H9 (cell line): ENCODE measurements at regions not wholly inside any gene's neighbourhood (a gene's known extent, or its start where the extent isn't known, plus 50 kb on each side); places are given as distances from the start of the nearest gene placed in this dataset.

Experiments used
- DNase-seq: peaks from one replicate; pipeline ENCODE4 v3.0.0-alpha.2; 2017
- H2AFZ ChIP-seq: one replicate; pipeline ENCODE4 v1.6.1; 2013; ENCODE audit warnings: mild to moderate bottlenecking, low read length, control low read depth, moderate library complexity
- H2AK5ac ChIP-seq: 2 replicates; pipeline ENCODE4 v1.6.1; 2013; ENCODE audit warnings: low read length, control low read depth, mixed read lengths; ENCODE audit not compliant: insufficient read length
- H2BK120ac ChIP-seq: one replicate; pipeline ENCODE4 v1.6.1; 2013; ENCODE audit warnings: low read depth, mild to moderate bottlenecking, low read length, control low read depth, inconsistent platforms; ENCODE audit not compliant: poor library complexity, severe bottlenecking
- H2BK12ac ChIP-seq: 2 replicates; pipeline ENCODE4 v1.6.1; 2013; ENCODE audit warnings: low read length, control low read depth, mixed read lengths, low read depth; ENCODE audit not compliant: insufficient read length
- H2BK15ac ChIP-seq: 2 replicates; pipeline ENCODE4 v1.6.1; 2013; ENCODE audit warnings: low read depth, low read length, control low read depth
- H2BK20ac ChIP-seq: one replicate; pipeline ENCODE4 v1.6.1; 2013; ENCODE audit warnings: low read depth, mild to moderate bottlenecking, low read length, control low read depth, inconsistent platforms; ENCODE audit not compliant: poor library complexity, severe bottlenecking
- H2BK5ac ChIP-seq: 2 replicates; pipeline ENCODE4 v1.6.1; 2013; ENCODE audit warnings: low read length, control low read depth, mixed read lengths; ENCODE audit not compliant: insufficient read length
- H3K14ac ChIP-seq: 2 replicates; pipeline ENCODE4 v1.6.1; 2013; ENCODE audit warnings: low read length, control low read depth; ENCODE audit not compliant: insufficient read depth
- H3K18ac ChIP-seq: 2 replicates; pipeline ENCODE4 v1.6.1; 2013; ENCODE audit warnings: low read depth, mild to moderate bottlenecking, mixed read lengths, low read length, control low read depth; ENCODE audit not compliant: insufficient read length
- H3K23ac ChIP-seq: 2 replicates; pipeline ENCODE4 v1.6.1; 2013; ENCODE audit warnings: low read length, control low read depth, mixed read lengths, low read depth; ENCODE audit not compliant: insufficient read length
- H3K23me2 ChIP-seq: 2 replicates; pipeline ENCODE4 v1.6.1; 2013; ENCODE audit warnings: low read depth, mild to moderate bottlenecking, mixed read lengths, low read length, control low read depth; ENCODE audit not compliant: insufficient read length, poor library complexity, severe bottlenecking
- H3K27ac ChIP-seq: 2 replicates; pipeline ENCODE4 v1.5.1; 2013; ENCODE audit warnings: low read length, control low read depth, mixed read lengths, low read depth; ENCODE audit not compliant: insufficient read length
- H3K27me3 ChIP-seq: 2 replicates; pipeline ENCODE4 v1.6.1; 2013; ENCODE audit warnings: low read length, control low read depth, inconsistent platforms; ENCODE audit not compliant: insufficient read depth
- H3K4ac ChIP-seq: 2 replicates; pipeline ENCODE4 v1.6.1; 2013; ENCODE audit warnings: low read depth, mild to moderate bottlenecking, control low read depth, inconsistent platforms, low read length, moderate library complexity
- H3K4me1 ChIP-seq: 2 replicates; pipeline ENCODE4 v1.6.1; 2013; ENCODE audit warnings: low read length, control low read depth, inconsistent platforms; ENCODE audit not compliant: insufficient read depth
- H3K4me2 ChIP-seq: 2 replicates; pipeline ENCODE4 v1.6.1; 2013; ENCODE audit warnings: low read length, control low read depth, mixed read lengths; ENCODE audit not compliant: insufficient read length, insufficient read depth
- H3K56ac ChIP-seq: 2 replicates; pipeline ENCODE4 v1.6.1; 2013; ENCODE audit warnings: low read depth, mild to moderate bottlenecking, mixed read lengths, low read length, control low read depth; ENCODE audit not compliant: insufficient read length
- H3K79me1 ChIP-seq: 2 replicates; pipeline ENCODE4 v1.6.1; 2013; ENCODE audit warnings: low read depth, mild to moderate bottlenecking, moderate library complexity, low read length, control low read depth, inconsistent platforms; ENCODE audit not compliant: insufficient read depth, poor library complexity, severe bottlenecking
- H3K79me2 ChIP-seq: 2 replicates; pipeline ENCODE4 v1.6.1; 2013; ENCODE audit warnings: low read length, control low read depth, inconsistent platforms; ENCODE audit not compliant: insufficient read depth
- H3K9ac ChIP-seq: 2 replicates; pipeline ENCODE4 v1.6.1; 2013; ENCODE audit warnings: low read length, control low read depth, mixed read lengths; ENCODE audit not compliant: insufficient read length; ENCODE audit errors: extremely low read depth
- H3K9me3 ChIP-seq: one replicate; pipeline ENCODE4 v1.6.1; 2013; ENCODE audit warnings: low read depth, low read length, inconsistent platforms; ENCODE audit not compliant: control insufficient read depth
- H3T11ph ChIP-seq: one replicate; pipeline ENCODE4 v1.6.1; 2013; ENCODE audit warnings: mild to moderate bottlenecking, low read length, control low read depth, inconsistent platforms
- H4K20me1 ChIP-seq: one replicate; pipeline ENCODE4 v1.6.1; 2013; ENCODE audit not compliant: control insufficient read depth, insufficient read length, insufficient read depth
- H4K5ac ChIP-seq: 2 replicates; pipeline ENCODE4 v1.6.1; 2013; ENCODE audit warnings: low read depth, mild to moderate bottlenecking, mixed read lengths, low read length, control low read depth; ENCODE audit not compliant: insufficient read length
- H4K8ac ChIP-seq: replicated peaks from 2 replicates; pipeline ENCODE4 v1.6.1; 2013; ENCODE audit warnings: low read length, control low read depth, mixed read lengths, low read depth; ENCODE audit not compliant: insufficient read length
- H4K91ac ChIP-seq: 2 replicates; pipeline ENCODE4 v1.6.1; 2013; ENCODE audit warnings: low read depth, mild to moderate bottlenecking, moderate library complexity, mixed read lengths, low read length, control low read depth; ENCODE audit not compliant: insufficient read length
- H3K27ac Mint-ChIP-seq, 3 experiments: 2 replicates in 2 of 3; 3 replicates in 1 of 3; pipeline ENCODE4 v1.8.0; 2020 to 2021; ENCODE audit warnings: mixed read lengths in 3 of 3, mild to moderate bottlenecking in 1 of 3, moderate library complexity in 1 of 3
- H3K27me3 Mint-ChIP-seq: 2 replicates; pipeline ENCODE4 v1.8.0; 2021; ENCODE audit warnings: low read depth, mild to moderate bottlenecking, moderate library complexity, mixed read lengths
- H3K36me3 Mint-ChIP-seq, 3 experiments: 2 replicates in 2 of 3; 3 replicates in 1 of 3; pipeline ENCODE4 v1.8.0; 2020 to 2021; ENCODE audit warnings: low read depth in 3 of 3, mixed read lengths in 3 of 3; ENCODE audit not compliant: insufficient read depth in 1 of 3
- H3K4me1 Mint-ChIP-seq, 2 experiments: 2 replicates each; pipeline ENCODE4 v1.8.0; 2020; ENCODE audit warnings: mixed read lengths in 2 of 2
- H3K4me3 Mint-ChIP-seq, 2 experiments: 2 replicates in 1 of 2; 3 replicates in 1 of 2; pipeline ENCODE4 v1.8.0; 2020 to 2021; ENCODE audit warnings: mild to moderate bottlenecking in 2 of 2, mixed read lengths in 2 of 2, moderate library complexity in 1 of 2
- H3K9me3 Mint-ChIP-seq, 2 experiments: 2 replicates in 1 of 2; 3 replicates in 1 of 2; pipeline ENCODE4 v1.8.0; 2020; ENCODE audit warnings: mild to moderate bottlenecking in 2 of 2, mixed read lengths in 2 of 2, moderate library complexity in 1 of 2
- WGBS: extraction: QIAGEN DNeasy Blood & Tissue Kit; methylation state at CpG from one replicate; pipeline ENCODE4 v1.1.7; 2013; ENCODE audit warnings: missing lambda C conversion rate, low lambda C conversion rate, mixed read lengths; ENCODE audit not compliant: insufficient read length; ENCODE audit errors: extremely low coverage; 5-methylcytosine and 5-hydroxymethylcytosine counted together
- TF ChIP-seq, protein P1 (sequence below): fragments of 200-600 bp; sonication (generic); conservative IDR thresholded peaks from 3 replicates; pipeline ENCODE4 v1.8.0; 2021; ENCODE audit warnings: antibody characterized with exemption, mild to moderate bottlenecking

DNA sequence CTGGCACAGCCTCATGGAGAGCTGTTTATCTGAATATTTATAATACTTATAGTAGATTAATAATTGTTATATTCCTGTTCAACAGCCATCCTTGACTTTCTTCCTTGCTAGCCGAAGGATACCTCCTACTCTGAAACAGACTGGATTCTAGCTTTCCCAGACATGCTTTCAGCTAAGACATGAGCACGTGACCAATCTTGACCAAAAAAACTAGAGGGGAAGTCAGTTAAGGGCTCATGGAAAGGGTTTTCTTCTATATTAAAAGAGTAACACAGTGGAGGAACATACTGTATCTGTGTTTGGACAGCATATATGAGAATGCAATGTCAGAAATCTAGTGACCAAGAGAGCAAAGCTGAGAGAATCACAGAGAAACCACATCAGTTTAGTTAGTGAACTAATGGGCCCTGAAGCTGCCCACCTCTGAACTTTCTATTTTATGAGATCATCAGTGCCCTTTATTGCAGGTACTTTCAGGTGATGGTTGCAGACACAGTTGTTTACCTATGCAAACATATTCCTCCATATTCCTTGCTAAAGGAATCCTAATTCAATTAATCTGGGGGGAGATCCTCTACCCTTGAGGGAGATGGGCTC is 140.4 kb upstream of the SLC24A3 start:
- H4K20me1 ChIP-seq, result no peaks in the 10 kb centered on the region
- no peak overlapping the region for H3K4ac ChIP-seq
- no peaks in the 10 kb centered on the region for H3K79me1 ChIP-seq
- H3K4me1 ChIP-seq, result no peaks in the 10 kb centered on the region; the same call in 1 of the 2 replicates
- H2AFZ ChIP-seq, result no peak overlapping the region
- no peak overlapping the region for H3T11ph ChIP-seq
- TF ChIP-seq, protein P1, sequence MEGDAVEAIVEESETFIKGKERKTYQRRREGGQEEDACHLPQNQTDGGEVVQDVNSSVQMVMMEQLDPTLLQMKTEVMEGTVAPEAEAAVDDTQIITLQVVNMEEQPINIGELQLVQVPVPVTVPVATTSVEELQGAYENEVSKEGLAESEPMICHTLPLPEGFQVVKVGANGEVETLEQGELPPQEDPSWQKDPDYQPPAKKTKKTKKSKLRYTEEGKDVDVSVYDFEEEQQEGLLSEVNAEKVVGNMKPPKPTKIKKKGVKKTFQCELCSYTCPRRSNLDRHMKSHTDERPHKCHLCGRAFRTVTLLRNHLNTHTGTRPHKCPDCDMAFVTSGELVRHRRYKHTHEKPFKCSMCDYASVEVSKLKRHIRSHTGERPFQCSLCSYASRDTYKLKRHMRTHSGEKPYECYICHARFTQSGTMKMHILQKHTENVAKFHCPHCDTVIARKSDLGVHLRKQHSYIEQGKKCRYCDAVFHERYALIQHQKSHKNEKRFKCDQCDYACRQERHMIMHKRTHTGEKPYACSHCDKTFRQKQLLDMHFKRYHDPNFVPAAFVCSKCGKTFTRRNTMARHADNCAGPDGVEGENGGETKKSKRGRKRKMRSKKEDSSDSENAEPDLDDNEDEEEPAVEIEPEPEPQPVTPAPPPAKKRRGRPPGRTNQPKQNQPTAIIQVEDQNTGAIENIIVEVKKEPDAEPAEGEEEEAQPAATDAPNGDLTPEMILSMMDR, result no peak
- H2BK15ac ChIP-seq, result no peak overlapping the region
- Mint-ChIP-seq H3K27ac (no peak overlapping the region), H3K9me3 (peaks cover 15 to 20% of the 10 kb centered on the region in 2 experiments), H3K27me3 (no peaks in the 10 kb centered on the region; the same call in 1 of the 2 replicates), H3K4me3 (no peak overlapping the region), H3K4me1 (peaks cover 14 to 21% of the 10 kb centered on the region in 2 experiments), H3K36me3 (peaks cover 0 to 10% (median 1%) of the 10 kb centered on the region in 3 experiments; a peak in 4 of 7 replicates)
- H3K56ac ChIP-seq, result no peak overlapping the region
- no peaks in the 10 kb centered on the region for H3K23me2 ChIP-seq
- H2BK12ac ChIP-seq, result no peak overlapping the region
- no peak overlapping the region for H4K8ac ChIP-seq
- H3K9ac ChIP-seq, result no peak overlapping the region
- H3K4me2 ChIP-seq, result no peak overlapping the region
- H3K23ac ChIP-seq, result no peak overlapping the region
- H3K79me2 ChIP-seq, result no peaks in the 10 kb centered on the region
- no peak overlapping the region for H2BK5ac ChIP-seq
- H2AK5ac ChIP-seq, result no peak overlapping the region
- no peak overlapping the region for H3K14ac ChIP-seq
- no peak overlapping the region for H2BK20ac ChIP-seq
- H3K9me3 ChIP-seq, result peaks cover 5% of the 10 kb centered on the region
- no peaks in the 10 kb centered on the region for H3K27me3 ChIP-seq
- H4K91ac ChIP-seq, result no peak overlapping the region
- H3K18ac ChIP-seq, result no peak overlapping the region
- H3K27ac ChIP-seq, result no peak overlapping the region
- WGBS, result no CpG with 5 or more reads among the region's 2 CpGs
- H4K5ac ChIP-seq, result no peak overlapping the region
- no peak overlapping the region for H2BK120ac ChIP-seq
- no peak for DNase-seq
